GM19351 (cell line): ENCODE measurements at regions not wholly inside any gene's neighbourhood (a gene's known extent, or its start where the extent isn't known, plus 50 kb on each side); places are given as distances from the start of the nearest gene placed in this dataset.
"Not testable (repeated sequence)": the region's sequence is repeated elsewhere in the genome, so short reads cannot be mapped to it uniquely, and the experiment has no call there.

Experiments used
- ATAC-seq: cut with Tn5 transposase; IDR thresholded peaks from one replicate; pipeline ENCODE4 v1.9.1; 2021; ENCODE audit warnings: mild to moderate bottlenecking, moderate library complexity; ENCODE audit not compliant: unreplicated experiment

DNA sequence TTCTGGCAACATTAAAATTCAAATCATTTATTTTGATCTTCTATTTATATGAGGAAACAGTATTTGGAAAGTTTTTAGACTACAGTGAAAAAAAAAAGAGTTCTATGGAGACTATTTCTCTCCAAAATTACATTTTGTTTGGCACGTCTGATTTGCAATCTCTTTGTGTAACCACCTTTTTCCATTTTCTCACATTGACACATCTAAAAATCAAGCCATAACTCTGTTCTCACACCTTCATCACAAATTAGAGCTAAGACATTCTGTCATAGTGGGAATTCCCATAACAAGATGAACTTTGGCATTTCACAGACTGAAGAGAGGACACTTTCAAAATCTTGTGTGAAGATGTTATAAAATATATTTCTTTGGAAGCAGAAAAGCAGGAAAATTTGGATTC, 468.9 kb downstream of the GRIA2 start:
- ATAC-seq = no peak

DNA sequence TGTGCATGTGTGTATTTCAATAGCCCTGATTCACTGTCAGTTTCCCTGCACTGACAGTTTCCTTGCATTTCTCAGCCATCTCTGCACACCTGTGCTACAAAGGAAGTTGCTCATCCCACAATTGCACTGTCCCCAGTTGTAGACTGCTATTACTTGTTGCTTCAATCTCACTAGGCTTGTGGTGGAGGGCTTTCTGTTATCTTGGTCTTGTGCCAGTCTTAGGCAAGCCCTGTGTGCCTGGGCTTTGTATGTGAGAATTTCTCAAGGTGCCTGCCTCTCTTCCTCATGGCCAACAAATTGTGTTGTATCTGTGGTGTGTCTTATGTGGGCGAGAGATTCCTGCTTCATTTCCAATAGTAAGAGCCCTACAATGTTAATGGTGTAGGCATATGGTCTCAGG, 467.4 kb downstream of the GRIA2 start:
- ATAC-seq = no peak

- ATAC-seq = not testable (repeated sequence)
Observed at GRCh38 chr4:157679326-157679725, 458.8 kb downstream of the GRIA2 start.

DNA sequence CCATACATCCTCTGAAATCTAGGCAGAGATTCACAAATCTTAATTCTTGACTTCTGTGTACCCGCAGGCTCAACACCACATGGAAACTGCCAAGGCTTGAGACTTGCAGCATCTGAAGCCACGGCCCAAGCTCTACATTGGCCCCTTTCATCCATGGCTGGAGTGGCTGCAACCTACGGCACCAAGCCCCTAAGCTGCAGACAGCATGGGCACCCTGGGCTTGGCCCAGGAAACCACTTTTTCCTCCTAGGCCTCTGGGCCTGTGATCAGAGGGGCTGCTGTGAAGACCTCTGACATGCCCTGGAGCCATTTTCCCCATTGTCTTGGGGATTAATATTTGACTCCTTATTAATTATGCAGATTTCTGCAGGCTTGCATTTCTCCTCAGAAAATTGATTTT, 457.9 kb downstream of the GRIA2 start:
- no peak for ATAC-seq

GRCh38 chr4:157674699-157675098, 454.2 kb downstream of the GRIA2 start:
- ATAC-seq = no peak

- no peak for ATAC-seq
Observed at GRCh38 chr4:157667836-157668235, 447.3 kb downstream of the GRIA2 start.

GRCh38 chr4:157664726-157665125, 444.2 kb downstream of the GRIA2 start:
- ATAC-seq = no peak

GRCh38 chr4:157655096-157655809, 434.7 kb downstream of the GRIA2 start:
- ATAC-seq = no peak

DNA sequence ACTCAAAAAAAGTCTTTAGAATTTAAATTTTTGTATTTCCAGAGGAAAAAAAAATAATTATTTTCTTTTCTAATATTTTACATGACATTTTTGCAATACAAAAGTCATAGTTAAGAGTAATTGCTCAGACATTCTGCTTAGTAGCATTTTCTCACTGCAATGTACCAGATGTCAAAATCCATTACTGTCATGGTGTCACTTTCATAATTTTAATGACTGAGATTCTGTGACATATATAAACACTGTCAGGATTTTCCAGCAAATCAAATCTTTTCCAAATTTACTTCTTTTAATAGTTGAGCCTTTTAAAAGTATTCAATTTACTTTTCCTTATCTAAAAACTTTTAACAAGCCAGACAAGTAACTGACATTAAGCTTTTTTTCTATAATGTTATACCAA, 422.7 kb downstream of the GRIA2 start:
- no peak for ATAC-seq

DNA sequence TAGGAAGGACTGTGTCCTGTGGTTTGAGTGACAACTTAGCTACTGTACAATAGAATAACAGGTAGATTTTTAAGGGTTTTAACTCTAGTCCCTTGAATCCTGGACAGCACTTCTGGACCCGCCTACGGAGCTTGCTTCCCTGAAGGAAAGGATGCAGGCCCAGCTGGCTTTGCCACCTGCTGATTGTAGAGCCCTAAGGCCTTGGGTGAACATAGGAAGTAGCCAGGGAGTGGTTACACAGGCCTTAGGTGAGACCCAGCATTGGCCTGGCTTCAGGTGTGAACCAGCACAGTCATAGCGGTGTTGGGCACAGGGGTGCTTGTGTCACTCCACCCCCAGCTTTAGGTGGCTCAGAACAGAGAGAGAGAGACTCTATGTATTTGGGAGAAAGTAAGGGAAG, 413.5 kb downstream of the GRIA2 start:
- ATAC-seq = no peak

- no peak for ATAC-seq
Observed at GRCh38 chr4:157616741-157617472, 396.4 kb downstream of the GRIA2 start.

GRCh38 chr4:157607996-157608395, 387.5 kb downstream of the GRIA2 start:
- ATAC-seq = no peak

DNA sequence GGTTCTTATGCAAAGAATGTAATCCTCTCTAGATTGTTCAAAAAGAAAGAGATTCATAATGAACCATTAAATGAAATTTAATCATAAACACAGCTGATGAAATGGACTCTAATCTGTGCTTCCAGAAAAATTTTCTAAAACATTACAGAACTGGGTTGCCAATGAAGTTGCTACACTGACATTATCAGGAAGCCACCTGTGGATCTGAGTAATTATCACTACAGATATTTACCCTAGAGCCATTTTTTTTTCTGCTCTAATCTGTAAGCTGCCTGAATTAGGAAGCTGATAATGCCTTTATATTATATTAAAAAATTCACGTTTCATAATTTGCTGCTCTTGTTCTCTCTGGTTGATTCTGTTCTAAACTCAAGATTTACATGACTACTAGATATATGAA, 380.1 kb downstream of the GRIA2 start:
- ATAC-seq = no peak

- ATAC-seq = no peak
Observed at GRCh38 chr4:157591245-157591644, 370.7 kb downstream of the GRIA2 start.

DNA sequence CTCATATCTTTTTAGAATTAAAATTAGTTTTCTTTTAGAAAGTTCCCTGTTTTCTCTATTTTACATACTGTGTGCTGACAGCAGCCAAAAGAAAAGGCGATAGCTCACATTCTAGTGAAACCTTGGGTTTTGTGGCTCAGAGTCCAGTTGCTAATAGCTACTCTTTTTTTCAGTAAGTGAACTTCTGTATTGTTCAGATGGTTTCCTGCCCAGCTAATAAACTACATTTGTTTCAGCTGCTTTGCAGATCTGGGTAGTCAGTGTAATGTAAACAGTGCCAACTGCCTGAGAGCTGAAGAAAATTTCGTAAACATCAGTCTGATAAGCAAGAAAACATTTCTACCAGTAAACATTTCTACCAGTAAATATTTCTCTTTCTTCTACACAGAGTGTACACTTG, 370.2 kb downstream of the GRIA2 start:
- ATAC-seq = no peak

GRCh38 chr4:157587681-157588423, 367.3 kb downstream of the GRIA2 start:
- no peak for ATAC-seq

DNA sequence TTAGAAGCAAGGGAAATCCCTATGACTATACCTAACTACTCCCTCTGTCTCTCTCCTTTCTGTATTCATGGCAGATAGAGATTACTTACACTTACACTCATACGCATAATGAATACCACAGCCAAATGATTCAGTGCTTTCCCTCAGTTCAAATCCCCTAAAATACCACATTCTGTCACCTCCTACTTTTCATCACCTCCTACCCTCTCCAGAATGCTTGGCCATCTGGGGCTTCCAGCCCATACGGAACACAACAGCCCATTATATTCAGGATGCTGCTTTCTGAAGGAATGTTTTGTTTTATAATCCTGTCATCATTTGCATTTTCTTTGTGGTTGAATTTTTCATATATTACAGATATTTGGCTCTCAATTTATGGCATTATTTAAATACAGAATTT, 361.6 kb downstream of the GRIA2 start:
- no peak for ATAC-seq

GRCh38 chr4:157576671-157577217, 356.2 kb downstream of the GRIA2 start:
- ATAC-seq = no peak

DNA sequence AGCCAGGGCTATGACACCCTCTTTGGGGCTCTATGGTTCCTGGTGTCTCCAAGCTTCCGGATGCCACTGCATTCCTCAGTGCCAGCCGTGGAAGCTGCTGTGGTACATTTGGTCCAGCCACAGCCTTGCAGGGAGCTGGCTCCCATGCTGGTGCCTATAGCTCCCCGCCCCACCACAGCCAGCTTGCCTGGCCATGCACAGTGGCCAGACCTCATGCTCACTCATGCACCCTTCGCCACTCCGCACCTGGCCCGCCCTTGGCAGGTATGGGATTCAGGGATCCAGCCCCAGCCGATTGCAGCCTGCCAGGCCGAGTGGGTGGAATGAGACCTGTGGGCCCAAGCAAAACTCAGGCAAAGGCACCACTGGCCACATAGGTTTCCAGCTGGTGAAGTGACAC, 354.8 kb downstream of the GRIA2 start:
- ATAC-seq = no peak

DNA sequence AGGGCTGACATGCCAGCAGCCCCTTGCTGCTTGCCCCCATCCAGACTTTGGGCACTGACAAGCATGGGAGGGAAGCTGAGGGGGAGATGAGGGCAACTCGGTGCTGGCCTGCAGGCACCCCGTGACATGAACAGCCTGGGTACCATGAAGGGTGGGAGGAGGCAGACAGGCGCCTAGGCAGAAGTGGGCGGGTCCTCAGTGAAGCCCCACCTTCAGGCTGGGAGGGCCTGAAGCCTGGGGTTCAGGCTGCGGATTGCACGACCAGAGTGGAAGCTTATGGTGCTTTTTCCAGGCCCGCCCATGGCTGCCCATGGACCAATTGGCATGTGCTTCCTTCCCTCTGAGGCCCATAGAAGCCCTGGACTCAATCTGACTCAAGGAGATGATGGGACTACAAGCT, 354.1 kb downstream of the GRIA2 start:
- no peak for ATAC-seq

- ATAC-seq = no peak
Observed at GRCh38 chr4:157572951-157573350, 352.4 kb downstream of the GRIA2 start.

GRCh38 chr4:157572284-157572683, 351.8 kb downstream of the GRIA2 start:
- no peak for ATAC-seq
